ENCODE measurements at regions not wholly inside any gene's neighbourhood (a gene's known extent, or its start where the extent isn't known, plus 50 kb on each side); places are given as distances from the start of the nearest gene placed in this dataset.
A peak's percentile ranks its signal among the peaks of the same experiment; 100 is the strongest.
"Not testable (repeated sequence)": the region's sequence is repeated elsewhere in the genome, so short reads cannot be mapped to it uniquely, and the experiment has no call there.

DNA sequence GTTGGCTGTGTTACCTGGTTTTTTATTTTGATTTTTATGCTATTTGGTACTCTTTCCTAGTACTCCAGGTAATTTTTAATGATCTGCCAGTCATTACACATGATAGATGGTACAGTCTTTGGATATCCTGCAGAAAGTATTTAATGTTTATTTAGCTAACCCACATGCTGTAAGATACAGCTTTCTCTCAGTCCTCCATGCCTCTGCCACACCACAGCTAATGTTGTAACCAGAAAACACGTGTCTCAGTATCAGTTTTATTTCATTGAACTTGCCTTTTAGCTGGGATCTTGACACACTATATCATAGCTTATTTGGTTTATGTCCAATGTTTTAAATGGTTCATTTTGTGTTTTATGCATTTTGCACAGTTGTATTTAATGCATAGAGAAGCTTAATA is 1648.4 kb downstream of the KCNT2 start:
- no peak for DNase-seq (ENCODE audit: low read depth)

DNA sequence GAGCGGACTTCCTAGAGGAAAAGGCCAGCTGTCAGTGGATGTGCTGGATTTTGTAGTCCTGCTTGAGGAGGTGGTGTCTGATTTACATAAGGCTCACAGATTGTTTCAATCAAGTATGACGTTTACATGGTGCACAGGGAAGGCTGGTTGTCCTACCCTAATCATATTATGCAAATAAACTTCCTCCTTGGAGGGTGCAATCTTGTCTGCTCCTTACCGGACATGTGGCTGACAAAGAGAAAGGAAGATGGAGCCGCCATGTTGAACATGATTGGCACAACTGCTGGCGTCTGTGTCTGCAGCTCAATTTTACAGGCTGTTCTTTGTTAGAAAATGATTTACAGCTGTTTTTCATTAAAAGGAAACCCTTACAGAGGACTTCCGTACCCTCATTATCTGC is 1656.1 kb downstream of the KCNT2 start:
- no peak for DNase-seq (ENCODE audit: low read depth)

DNA sequence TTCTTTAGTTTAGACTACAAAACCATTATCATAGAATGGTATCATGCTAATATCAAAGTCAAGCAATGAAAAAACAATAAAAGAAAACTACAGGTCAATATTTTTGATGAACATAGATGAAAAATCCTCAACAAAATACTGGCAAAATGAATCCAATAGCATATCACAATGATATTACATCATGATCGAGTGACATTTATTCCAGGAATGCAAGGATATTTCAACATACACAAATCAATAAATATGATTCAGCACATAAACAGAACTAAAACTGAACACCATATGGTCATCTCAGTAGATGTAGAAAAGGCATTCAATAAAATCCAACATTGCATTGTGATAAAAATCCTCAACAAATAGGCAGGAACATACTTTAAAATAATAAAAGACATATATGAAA is 1657.7 kb downstream of the KCNT2 start:
- DNase-seq (ENCODE audit: low read depth), result no peak

DNA sequence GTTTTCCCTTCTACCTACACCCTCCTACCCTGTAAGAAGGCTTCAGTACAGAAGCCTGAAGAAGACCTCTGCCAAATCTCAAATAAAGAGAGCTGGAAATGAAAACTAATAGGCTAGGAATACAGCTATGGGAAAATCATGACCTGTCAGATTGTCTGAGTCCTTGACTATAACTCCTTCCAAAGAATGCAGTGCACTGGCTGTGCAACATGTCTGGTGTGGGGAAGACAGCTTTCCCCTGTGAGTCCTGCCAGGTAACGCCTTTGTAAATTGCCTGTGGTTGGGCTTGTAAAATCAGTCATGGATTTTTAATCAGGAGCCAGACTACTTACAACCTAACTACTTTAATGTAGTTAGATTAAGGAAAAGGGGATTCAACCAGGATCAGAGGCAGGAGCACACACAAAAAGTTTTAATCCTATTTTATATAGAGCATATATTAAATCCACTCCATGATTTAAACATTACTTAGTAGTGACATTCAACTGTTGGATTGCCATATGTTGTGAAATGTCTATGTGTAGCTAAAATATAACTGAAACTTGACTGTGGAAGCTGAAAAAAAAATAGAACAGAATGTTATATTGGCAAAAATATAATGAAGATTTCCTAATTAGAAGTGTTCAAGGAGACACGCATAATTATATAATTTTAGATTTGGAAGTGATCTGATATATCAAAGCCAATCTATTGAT is 1667.8 kb downstream of the KCNT2 start:
- no peak for DNase-seq (ENCODE audit: low read depth)

DNA sequence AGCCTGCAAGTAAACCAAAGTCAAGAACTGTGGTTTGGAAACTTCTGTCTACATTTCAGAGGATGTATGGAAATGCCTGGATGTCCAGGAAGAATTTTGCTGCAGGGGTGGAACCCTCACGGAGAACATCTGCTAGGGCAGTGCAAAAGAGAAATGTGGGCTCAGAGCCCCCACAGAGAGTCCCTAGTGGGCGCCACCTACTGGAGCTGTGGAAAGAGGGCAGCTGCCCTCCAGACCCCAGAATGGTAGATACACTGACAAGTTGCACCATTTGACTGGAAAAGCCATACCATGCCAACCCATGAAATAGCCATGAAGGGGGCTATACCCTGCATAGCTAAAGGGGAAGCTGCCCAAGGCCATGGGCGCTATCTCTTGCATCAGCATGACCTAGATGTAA is 1672.4 kb downstream of the KCNT2 start:
- DNase-seq (ENCODE audit: low read depth), result no peak

DNA sequence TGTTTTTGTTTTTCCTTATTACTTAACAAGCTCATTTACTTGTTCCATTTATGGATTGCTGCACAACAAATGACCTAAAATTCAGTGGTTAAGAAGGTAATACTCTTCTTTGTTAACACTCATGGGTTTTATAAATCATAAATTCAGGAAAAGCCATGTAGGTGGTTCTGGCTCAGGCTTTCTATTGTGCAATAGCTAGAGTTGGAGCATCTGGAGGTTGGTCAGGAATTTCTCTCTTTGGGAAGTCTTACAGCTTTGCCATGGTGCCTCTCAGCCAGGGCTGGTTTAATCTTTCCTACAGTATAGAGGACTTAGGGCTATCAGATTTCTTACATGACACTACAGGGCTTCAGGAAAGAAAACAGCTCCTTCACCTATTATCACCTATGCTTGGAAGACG is 1677.1 kb downstream of the KCNT2 start:
- no peak for DNase-seq (ENCODE audit: low read depth)

DNA sequence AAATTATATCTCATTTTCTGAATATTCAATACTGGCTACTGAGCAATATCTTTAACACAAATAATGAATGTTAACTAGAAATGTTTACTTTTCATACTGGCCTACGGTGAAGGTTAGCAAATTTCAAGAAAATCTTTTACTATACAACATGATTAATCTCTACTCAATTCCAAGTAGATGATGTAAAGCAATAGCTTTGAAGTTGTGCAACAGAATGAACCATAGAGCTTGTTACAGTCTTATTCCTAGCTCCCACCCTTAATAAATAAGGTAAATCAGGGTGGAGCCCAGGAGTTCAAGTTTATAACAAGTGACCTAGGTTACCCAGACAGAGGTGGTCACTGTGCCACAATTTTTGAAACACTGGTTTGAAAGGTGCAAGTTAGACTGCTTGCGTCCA is 1678.1 kb downstream of the KCNT2 start:
- no peak for DNase-seq (ENCODE audit: low read depth)

DNA sequence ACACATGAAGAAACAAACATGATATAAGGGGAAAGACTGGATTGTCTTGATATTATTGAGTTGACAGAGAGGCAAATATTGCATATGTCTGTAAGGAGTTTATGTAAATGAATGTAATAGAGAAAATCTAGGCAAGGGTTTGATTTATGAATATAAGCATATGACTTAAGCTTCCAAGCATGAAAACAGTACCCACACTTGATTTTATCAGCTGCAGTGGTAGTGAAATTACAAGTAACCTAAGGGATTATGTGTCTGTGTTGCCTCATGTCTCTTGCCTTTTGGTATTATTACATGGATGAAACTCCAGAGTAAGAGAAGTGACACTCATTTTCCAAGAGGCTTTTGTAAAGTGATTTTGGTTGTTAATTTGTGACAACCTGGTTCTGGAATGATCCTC is 1678.9 kb downstream of the KCNT2 start:
- no peak for DNase-seq (ENCODE audit: low read depth)

DNA sequence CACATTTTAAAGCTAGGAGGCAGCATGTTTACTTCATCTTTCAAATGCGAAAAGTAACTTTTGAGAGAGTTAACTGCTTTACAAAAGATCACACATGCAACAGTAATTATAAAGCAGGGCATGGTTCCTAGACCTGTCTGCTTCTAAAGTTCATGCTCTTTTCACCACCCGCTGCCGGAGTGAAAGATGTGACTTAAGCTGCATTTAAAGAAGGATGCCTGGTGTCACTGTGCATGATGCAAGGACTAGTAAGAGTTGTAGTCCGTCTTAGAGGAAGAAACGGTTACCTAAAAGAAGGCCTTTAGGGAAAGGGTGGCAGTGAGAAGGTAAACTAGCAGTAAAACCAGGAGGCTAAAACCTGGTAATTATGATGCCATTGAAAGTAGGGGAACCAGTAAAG is 1689.1 kb downstream of the KCNT2 start:
- no peak for DNase-seq (ENCODE audit: low read depth)

DNA sequence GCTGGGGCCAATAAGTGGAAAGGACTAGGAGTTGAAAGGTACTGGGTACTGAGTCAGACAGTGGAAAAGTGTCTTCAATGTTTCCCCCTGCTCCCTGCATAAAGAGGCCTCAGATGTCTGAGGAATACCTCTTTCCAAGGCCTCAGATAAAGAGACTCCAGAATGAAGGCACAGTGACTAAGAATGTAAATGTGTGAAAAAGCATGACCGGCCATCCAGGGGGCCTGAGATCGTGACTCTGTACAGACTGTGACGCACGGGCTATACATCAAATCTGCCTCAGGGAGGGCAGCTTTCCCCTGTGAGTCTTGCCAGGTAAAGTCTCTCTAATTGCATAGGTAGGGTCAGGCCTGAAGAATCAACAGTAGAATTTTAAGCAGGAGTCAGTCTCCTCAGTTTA is 1690.5 kb downstream of the KCNT2 start:
- DNase-seq (ENCODE audit: low read depth), result peak; percentile 1

DNA sequence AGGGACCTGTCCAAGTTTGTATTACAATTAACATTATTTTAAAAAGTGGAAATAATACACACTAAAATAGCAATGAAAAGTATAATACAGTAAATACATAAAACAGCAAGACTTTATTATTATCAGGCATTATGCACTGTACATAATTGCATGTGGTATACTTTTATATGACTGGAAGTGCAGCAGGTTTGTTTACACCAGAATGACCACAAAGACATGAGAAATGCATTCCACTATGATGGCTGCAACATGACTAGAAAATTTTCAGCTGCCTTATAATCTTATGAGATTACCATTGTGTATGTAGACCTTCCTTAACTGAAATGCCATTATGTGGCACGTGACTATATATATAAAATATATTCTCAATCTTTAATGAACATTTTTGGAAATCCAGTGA is 1699.6 kb downstream of the KCNT2 start:
- DNase-seq (ENCODE audit: low read depth), result no peak

DNA sequence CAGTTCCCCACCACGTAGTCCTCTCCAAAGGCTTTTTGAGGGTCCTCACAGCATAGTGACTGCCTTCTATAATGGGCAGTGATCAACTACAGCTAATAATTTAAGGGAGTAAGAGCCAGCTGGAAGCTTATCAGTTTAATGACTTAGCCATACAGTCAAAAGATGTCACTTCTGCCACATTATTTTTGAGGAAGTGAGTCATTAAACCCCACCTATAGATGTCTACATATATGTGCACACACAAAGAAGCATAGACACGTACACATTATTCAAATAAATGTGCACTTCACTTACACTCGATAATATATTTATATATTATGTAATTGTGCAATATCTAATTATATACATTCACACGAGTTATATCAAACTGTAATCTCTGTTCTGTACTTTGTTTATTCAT is 1704.7 kb downstream of the KCNT2 start:
- no peak for DNase-seq (ENCODE audit: low read depth)

DNA sequence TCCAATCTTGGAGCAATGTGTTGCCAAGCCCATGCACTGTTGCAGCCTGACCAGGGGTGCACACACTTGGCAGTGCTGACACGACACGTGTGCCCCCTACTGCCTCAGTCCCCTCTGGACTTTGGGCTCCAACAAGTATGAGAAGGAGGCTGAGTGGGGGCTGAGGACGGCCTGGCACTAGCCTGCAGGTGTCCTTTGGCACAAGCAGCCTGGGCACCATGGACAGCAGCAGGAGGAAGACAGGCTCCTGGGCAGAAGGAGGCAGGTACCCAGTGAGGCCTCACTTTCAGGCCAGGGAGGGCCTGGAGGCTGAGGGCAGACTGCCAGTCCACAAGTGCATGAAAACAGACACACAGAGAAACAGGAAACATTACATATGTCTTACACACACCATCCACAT is 1702.9 kb upstream of the B3GALT2 start:
- DNase-seq (ENCODE audit: low read depth), result no peak

DNA sequence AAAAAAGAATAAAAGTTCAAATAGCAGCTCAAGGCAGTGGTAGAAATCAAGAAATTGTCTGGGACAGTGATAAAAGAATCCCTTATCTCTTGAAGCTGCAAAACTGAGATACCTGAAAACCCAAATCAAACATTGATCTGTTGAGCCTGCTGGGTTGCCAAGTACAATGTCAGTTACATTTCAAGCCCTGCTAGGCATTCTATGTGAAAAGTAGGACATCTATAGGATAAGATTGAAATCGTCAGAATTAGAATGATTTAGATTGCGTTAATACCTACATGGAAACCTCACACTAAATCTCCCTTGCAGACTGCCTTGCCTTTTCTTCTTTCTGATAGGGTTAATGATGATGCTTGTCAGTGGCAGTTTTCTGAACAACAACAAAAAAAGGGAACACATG is 1684.4 kb upstream of the B3GALT2 start:
- DNase-seq (ENCODE audit: low read depth), result no peak

DNA sequence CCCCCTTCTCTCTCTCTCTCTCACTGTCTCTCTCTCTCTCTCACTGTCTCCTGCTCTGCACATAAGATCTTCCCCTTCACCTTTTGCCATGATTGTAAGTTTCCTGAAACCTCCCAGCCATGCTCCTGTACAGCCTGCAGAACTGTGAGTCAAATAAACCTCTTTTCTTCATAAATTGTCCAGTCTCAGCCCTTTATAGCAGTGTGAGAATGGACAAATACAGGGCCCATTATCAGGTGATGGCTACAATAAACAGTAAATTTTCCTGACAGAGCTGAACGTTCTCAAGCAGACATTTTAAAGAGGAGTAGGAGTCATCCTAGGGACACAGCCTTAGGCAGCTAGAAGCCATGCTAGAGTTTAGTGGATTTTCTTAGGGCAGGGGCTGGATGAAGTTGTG is 1679.7 kb upstream of the B3GALT2 start:
- no peak for DNase-seq (ENCODE audit: low read depth)

DNA sequence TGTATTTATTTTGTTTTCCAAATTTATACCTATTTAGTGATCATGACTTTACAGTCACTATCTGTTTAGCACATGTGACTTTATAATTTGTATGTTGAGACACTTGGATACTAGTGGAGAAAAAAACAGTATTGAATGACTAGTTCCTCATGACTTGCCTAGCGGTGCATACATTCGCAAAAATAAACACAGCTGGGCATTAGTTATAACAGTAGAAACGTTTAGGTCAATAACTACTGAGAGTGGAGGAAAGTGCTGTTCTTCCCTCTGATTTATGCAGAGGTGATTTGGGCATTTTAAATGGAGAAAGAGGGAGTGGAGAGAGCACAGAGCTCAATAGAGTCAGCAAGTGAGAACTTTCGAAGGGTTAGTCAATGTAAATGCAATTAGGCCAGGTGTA is 1679.0 kb upstream of the B3GALT2 start:
- DNase-seq (ENCODE audit: low read depth), result no peak

DNA sequence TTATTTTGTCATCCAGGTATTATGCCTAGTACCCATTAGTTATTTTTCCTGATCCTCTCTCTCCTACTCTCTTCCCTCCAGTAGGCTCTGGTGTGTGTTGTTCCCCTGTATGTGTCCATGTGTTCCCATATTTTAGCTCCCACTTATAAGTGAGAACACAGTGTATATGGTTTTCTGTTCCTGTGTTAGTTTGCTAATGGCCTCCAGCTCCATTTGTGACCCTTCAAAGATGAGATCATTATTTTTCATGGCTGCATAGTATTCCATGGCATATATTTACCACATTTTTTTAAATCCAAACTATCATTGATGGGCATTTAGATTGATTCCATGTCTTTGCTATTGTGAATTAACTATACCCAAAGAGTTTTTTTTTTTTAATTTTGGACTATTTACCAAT is 1675.7 kb upstream of the B3GALT2 start:
- no peak for DNase-seq (ENCODE audit: low read depth)

DNA sequence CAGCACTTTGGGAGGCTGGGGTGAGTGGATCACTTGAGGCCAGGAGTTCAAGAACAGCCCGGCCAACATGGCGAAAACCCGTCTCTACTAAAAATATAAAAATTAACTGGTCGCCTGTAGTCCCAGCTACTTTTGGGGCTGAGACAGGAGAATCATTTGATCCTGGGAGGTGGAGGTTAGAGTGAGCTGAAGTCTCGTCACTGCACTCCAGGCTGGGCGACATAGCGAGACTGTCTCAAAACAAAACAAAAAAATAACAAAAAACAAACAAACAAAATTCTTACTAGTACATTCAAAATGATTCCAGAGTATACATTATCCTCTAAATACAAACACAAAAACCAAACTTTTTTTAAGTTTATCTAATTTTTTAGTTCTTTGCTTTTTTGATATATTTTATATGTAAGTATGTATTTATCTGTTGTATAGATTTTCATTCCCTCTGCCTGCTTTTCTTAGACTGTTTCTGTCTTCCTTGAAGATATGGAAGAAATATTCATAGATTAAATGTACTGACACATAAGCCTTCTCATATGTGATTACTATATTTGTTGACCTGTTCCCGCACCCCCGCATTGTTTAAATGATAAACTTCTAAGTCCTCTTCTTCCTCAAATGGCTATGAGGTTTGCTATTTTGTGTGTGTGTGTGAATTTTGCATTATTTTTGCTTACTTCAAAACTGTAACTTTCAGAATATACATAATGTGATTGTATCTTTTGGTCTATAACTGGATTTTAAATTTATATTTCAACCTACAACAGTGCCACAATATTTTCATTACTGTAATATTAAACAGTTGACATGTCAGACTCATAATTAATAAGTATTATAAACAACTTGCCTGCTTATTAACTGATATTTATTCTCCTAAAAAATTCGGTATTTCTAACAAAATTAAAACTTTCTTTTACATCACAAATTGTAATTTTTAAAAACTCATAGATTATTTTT is 1674.1 kb upstream of the B3GALT2 start:
- DNase-seq (ENCODE audit: low read depth), result no peak

DNA sequence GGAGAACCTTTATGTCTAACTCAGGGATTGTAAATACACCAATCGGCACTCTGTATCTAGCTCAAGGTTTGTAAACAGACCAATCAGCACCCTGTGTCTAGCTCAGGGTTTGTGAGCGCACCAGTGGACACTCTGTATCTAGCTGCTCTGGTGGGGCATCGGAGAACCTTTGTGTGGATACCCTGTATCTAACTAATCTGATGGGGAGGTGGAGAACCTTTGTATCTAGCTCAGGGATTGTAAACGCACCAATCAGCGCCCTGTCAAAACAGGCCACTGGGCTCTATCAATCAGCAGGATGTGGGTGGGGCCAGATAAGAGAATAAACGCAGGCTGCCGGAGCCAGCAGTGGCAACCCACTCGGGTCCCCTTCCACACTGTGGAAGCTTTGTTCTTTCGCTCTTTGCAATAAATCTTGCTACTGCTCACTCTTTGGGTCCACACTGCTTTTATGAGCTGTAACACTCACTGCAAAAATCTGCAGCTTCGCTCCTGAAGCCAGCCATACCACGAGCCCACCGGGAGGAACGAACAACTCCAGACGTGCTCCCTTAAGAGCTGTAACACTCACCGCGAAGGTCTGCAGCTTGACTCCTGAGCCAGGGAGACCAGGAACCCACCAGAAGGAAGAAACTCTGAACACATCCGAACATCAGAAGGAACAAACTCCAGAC is 1673.2 kb upstream of the B3GALT2 start:
- not testable (repeated sequence) for DNase-seq (ENCODE audit: low read depth)

DNA sequence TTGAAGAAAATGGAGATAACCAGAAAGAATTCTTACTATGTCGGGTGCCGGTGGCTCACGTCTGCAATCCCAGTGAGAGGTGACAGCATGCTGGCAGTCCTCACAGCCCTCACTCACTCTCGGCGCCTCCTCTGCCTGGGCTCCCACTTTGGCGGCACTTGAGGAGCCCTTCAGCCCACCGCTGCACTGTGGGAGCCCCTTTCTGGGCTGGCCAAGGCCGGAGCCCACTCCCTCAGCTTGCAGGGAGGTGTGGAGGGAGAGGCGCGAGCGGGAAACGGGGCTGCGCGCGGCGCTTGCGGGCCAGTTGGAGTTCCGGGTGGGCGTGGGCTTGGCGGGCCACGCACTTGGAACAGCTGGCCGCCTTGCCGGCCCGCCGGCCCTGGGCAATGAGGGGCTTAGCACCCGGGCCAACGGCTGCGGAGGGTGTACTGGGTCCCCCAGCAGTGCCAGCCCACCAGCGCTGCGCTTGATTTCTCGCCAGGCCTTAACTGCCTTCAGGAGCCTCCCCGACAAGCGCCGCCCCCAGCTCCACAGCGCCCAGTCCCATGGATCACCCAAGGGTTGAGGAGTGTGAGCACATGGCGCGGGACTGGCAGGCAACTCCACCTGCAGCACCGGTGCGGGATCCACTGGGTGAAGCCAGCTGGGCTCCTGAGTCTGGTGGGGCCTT is 1672.5 kb upstream of the B3GALT2 start:
- DNase-seq (ENCODE audit: low read depth), result not testable (repeated sequence)

DNA sequence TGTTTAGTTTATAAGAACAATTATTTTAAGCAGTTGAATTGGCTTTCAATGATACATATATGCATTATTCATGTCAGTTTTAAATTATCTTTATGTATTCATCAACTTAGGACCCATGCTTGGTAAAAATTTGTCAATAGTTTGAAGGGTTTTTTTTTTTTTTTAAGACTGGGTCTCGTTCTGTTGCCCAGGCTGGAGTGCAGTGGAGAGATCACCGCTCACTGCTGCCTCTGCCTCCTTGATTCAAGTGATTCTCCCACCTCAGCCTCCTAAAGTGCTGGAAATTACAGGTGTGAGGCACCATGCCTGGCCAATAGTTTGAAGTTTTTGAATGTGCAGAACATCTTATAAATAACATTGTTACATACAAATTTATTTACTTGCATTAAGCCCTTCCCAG is 1671.0 kb upstream of the B3GALT2 start:
- DNase-seq (ENCODE audit: low read depth), result no peak

DNA sequence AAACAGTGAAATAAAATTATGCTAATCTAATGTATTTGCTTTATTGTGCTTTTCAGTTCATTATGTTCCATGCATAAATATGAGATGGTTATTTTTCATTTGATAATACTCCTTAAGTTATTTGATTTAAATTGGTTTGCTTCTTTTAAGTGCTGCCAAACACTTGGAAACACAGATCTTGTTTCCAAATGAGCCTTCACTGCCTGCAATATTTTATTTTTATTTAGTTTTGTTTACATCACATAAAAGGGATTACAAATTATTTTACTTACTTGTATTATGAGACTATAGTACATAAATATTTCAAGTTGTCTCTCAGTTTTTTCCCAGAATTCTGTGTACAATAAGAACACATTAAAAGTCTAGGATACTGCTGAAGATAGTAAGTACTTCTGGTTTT is 1662.4 kb upstream of the B3GALT2 start:
- no peak for DNase-seq (ENCODE audit: low read depth)

All from HT1080 (cell line).